ENCODE measurements at regions not wholly inside any gene's neighbourhood (a gene's known extent, or its start where the extent isn't known, plus 50 kb on each side); places are given as distances from the start of the nearest gene placed in this dataset.

DNA sequence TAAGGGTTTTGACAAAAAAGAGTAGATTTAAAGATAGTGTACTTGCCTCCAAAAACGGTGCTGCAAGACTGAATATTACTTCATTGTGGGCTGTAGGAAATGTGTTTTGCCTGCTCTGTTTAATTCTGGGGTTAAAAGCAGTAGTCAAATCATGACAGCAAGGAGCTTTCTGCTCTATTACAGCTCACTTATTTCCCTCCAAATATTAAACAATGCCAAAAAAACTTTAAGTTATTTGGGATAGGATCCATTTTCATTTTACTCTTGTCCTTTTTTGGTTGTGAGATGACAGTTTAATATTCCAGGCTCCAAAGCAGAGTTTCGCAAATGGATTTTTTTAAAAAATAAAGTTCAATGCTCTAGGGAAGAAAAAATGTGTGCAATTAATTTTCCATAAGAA lies 340.4 kb upstream of the RGMB start:
- no peak for TF ChIP-seq CTCF (IDR thresholded peaks at IDR 0.05)
- TF ChIP-seq POLR2A (IDR thresholded peaks at IDR 0.05) = no peak
